Activated CD8-positive, alpha-beta T cell treated with anti-CD3 and anti-CD28 coated beads for 36 hours (primary cell): ENCODE measurements at regions not wholly inside any gene's neighbourhood (a gene's known extent, or its start where the extent isn't known, plus 50 kb on each side); places are given as distances from the start of the nearest gene placed in this dataset.

Source experiments
- ATAC-seq: fragments of 200-7000 bp; cut with Tn5 transposase; one replicate; pipeline ENCODE4 v1.10.0; 2021; ENCODE audit warnings: mild to moderate bottlenecking, moderate library complexity
- CTCF ChIA-PET: fragments of 350-600 bp; sonication (Branson Sonifier 250); formaldehyde crosslinking; loops from one replicate; lab custom pipeline; 2021; ENCODE audit warnings: antibody characterized with exemption; lab: Charles Lee
- POLR2A ChIA-PET: fragments of 350-600 bp; sonication (Branson Sonifier 250); formaldehyde crosslinking; loops from one replicate; lab custom pipeline; 2021; ENCODE audit warnings: antibody characterized with exemption; lab: Charles Lee
- DNase-seq: peaks from one replicate; pipeline ENCODE4 v3.0.0-alpha.2; 2020
- H3K27ac Mint-ChIP-seq: one replicate; pipeline ENCODE4 v1.8.0; 2021; ENCODE audit warnings: mild to moderate bottlenecking, mixed read lengths
- H3K27me3 Mint-ChIP-seq: one replicate; pipeline ENCODE4 v1.8.0; 2021; ENCODE audit warnings: mixed read lengths
- H3K36me3 Mint-ChIP-seq: one replicate; pipeline ENCODE4 v1.8.0; 2021; ENCODE audit warnings: low read depth, mixed read lengths
- H3K4me1 Mint-ChIP-seq: one replicate; pipeline ENCODE4 v1.8.0; 2021; ENCODE audit warnings: low read depth, mixed read lengths
- H3K4me3 Mint-ChIP-seq: one replicate; pipeline ENCODE4 v1.8.0; 2021; ENCODE audit warnings: mild to moderate bottlenecking, moderate library complexity, mixed read lengths
- H3K9me3 Mint-ChIP-seq: one replicate; pipeline ENCODE4 v1.8.0; 2021; ENCODE audit warnings: mixed read lengths
- intact Hi-C: fragments of 100-400 bp; cut with micrococcal nuclease; formaldehyde crosslinking; loops from one replicate; pipeline ENCODE4 v1.10.0; 2022
- TF ChIP-seq, protein P1 (sequence below): fragments of 200-600 bp; IDR thresholded peaks from one replicate; pipeline ENCODE4 v1.8.0; 2022; ENCODE audit warnings: antibody characterized with exemption, mild to moderate bottlenecking

DNA sequence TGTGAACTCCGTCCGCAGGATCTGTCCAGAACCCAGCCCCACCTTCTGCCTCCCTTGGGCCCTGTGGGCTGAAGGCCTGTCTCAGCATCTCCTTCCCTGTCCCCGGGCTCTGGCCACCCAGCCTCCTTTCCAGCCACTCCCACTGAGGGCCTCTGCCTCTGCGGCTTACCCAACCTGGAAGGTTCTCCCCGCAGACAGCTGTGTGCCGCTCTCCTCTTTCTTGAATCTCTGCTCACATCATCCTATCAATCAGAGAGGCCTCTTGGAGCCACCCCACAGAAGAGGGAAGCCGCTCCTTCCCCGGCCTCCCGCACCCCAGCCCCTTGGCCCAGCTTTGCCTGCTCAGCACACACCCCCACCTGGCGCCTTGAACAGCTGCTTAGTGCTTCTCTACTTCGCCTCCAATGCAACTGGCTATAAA, 81.5 kb upstream of the UNC5A start:
- ATAC-seq: no peak
- ChIA-PET CTCF (no interaction called here), POLR2A (no interaction called here)
- Mint-ChIP-seq H3K36me3 (no peaks in the 10 kb centered on the region), H3K9me3 (peaks cover 2% of the 10 kb centered on the region), H3K27me3 (peaks cover 24% of the 10 kb centered on the region), H3K27ac (no peak overlapping the region), H3K4me3 (no peak overlapping the region), H3K4me1 (no peaks in the 10 kb centered on the region)
- no peak for DNase-seq
- intact Hi-C loops: no loop called here
- TF ChIP-seq, protein P1, sequence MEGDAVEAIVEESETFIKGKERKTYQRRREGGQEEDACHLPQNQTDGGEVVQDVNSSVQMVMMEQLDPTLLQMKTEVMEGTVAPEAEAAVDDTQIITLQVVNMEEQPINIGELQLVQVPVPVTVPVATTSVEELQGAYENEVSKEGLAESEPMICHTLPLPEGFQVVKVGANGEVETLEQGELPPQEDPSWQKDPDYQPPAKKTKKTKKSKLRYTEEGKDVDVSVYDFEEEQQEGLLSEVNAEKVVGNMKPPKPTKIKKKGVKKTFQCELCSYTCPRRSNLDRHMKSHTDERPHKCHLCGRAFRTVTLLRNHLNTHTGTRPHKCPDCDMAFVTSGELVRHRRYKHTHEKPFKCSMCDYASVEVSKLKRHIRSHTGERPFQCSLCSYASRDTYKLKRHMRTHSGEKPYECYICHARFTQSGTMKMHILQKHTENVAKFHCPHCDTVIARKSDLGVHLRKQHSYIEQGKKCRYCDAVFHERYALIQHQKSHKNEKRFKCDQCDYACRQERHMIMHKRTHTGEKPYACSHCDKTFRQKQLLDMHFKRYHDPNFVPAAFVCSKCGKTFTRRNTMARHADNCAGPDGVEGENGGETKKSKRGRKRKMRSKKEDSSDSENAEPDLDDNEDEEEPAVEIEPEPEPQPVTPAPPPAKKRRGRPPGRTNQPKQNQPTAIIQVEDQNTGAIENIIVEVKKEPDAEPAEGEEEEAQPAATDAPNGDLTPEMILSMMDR: no peak

DNA sequence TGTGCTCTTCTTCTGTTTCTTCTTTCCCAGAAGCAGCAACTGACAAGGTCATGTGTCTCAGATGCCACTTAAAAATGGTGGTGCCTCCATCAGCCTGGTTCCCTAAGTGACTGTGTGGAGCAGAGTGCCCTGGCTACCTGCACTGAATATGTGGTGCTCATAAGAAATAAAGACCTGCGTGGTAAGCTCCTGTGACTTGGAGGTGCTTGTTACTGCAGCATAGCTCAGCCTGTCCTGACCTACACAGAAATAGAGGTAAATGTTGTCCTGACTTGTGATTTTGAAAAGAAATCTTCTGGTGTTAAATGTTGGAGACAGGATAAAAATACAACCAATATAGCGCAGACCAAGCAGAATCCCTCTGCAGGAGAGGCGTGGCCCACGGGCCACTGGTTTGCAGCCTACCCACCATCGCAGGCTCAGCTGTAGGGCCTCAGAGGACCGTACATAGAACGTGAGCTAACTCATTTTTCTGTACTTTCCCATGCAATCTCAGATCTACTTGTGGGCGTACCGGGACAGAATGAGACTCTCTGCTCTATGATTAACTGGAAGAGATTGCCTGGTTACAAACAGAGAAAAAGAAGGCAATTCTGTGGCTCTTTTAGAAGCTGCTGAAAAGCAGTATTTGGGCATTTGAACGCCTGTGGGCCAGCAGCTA, 79.4 kb upstream of the UNC5A start:
- ATAC-seq (no peak), DNase-seq (no peak)
- Mint-ChIP-seq H3K4me1 (no peaks in the 10 kb centered on the region), H3K9me3 (peaks cover 2% of the 10 kb centered on the region), H3K36me3 (no peaks in the 10 kb centered on the region), H3K27ac (no peak overlapping the region), H3K4me3 (no peak overlapping the region), H3K27me3 (peaks cover 17% of the 10 kb centered on the region)
- ChIA-PET POLR2A (no interaction called here), CTCF (no interaction called here)
- TF ChIP-seq, protein P1: no peak
- intact Hi-C loops: no loop called here

DNA sequence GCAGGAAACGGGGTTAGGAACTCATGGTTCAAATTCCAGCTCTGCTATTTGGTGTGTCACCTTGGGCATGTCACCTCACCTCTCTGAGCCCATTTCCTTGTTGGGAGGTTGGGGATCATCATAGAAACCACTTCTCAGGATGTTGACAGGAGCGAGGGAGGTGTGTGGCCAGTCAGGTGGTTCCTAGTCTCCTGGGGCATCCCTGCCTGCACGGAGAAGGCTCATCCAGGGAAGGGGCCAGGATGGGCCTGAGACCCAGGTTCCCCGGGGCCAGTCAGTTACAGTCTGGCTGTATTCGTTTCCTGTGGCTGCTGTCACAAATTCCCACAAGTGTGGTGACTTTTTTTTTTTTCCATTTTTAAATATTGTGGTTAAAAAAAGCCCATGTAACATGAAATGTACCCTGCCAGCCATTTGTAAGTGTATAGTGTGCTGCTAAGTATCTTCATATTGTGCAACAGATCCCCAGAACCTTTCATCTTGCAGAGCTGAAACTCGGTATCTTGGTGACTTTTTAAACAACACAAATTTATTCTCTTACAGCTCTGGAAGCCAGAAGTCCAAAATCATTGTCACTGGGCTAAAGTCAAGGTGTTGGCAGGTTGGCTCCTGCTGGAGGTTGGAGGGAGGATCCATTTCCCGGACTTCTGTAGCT, 78.7 kb upstream of the UNC5A start:
- ATAC-seq: no peak
- ChIA-PET POLR2A (no interaction called here), CTCF (no interaction called here)
- TF ChIP-seq, protein P1: no peak
- Mint-ChIP-seq H3K36me3 (no peaks in the 10 kb centered on the region), H3K9me3 (peaks cover 2% of the 10 kb centered on the region), H3K27ac (no peak overlapping the region), H3K4me3 (no peak overlapping the region), H3K4me1 (no peaks in the 10 kb centered on the region), H3K27me3 (peaks cover 15% of the 10 kb centered on the region)
- DNase-seq: no peak
- intact Hi-C loops: no loop called here

DNA sequence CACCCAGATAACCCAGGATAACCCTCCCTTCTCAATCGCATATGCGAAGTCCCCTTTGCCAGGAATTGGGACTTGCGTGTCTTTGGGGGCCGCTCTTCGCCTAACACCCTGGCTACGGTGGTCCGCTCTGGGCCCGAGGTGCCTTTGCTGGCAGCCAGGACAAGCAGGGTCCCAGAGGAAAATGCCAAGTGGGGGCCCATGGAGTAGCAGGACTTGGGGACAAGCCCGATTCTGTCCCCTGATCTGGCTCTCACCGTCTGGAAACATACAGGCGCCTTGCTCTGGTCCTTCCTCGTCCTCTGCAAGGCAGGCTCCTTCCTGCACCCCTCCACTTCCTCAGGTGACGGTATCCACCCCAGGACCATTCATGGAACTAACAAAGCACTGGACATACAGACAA, 78.1 kb upstream of the UNC5A start:
- POLR2A ChIA-PET: no interaction called here
- no peak for ATAC-seq
- peaks cover 13% of the 10 kb centered on the region for H3K27me3 Mint-ChIP-seq
- H3K27ac Mint-ChIP-seq: no peak overlapping the region
- no peak for DNase-seq
- TF ChIP-seq, protein P1: no peak
- CTCF ChIA-PET: interaction anchor here (1.1 kb wide), 1 partner anchor 72 kb away, joined by 6 read pairs; no protein-coding TSS in a partner anchor
- no peak overlapping the region for H3K4me3 Mint-ChIP-seq
- H3K9me3 Mint-ChIP-seq: peaks cover 2% of the 10 kb centered on the region
- no peaks in the 10 kb centered on the region for H3K4me1 Mint-ChIP-seq
- H3K36me3 Mint-ChIP-seq: no peaks in the 10 kb centered on the region
- intact Hi-C loops: no loop called here

DNA sequence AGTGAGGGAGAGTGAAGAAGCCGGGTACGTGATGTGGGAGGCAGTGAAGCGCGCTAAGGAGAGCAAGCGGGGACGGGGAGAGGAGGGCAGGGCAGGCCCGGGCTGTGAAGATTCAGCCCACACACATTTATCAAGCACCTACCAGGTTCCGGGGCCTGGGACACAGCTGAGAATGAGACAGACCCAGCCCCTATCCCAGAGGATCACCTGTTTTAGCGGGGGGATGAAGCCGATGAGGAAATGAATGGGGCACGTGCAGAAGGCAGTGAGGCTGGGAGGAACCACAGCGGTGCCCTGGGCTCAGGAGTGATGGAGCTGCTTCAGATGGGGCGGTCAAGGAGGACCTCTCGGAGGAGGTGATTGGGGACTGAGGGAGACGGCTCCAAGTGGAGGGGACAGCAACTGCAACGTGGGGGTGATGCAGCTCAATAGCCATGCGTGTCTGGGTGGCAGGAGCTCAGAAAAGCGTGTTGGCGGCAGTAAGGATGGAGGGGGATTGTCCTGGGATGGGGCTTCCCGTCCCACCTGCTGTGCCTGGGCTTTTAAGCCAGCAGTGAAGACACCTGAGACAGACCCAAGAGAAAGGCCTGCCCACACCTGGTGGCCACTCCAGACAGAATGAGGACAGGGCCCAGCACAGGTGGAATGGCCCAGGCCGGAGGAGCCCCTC, 77.5 kb upstream of the UNC5A start:
- Mint-ChIP-seq H3K4me3 (no peak overlapping the region), H3K27me3 (peaks cover 14% of the 10 kb centered on the region), H3K9me3 (peaks cover 2% of the 10 kb centered on the region), H3K4me1 (no peaks in the 10 kb centered on the region), H3K27ac (no peak overlapping the region), H3K36me3 (no peaks in the 10 kb centered on the region)
- CTCF ChIA-PET: interaction anchor here (1.1 kb wide), 1 partner anchor 72 kb away, joined by 6 read pairs; no protein-coding TSS in a partner anchor
- TF ChIP-seq, protein P1: no peak
- DNase-seq (no peak), ATAC-seq (no peak)
- intact Hi-C loops: no loop called here
- POLR2A ChIA-PET: no interaction called here
